H1 (cell line): ENCODE measurements at regions not wholly inside any gene's neighbourhood (a gene's known extent, or its start where the extent isn't known, plus 50 kb on each side); places are given as distances from the start of the nearest gene placed in this dataset.

ENCODE experiments used
- CTCF ChIA-PET: fragments of 300-600 bp; sonication (Branson Sonifier 250); formaldehyde crosslinking; loops from one replicate; lab custom pipeline; 2021; ENCODE audit not compliant: partially characterized antibody; lab: Charles Lee
- POLR2A ChIA-PET: fragments of 300-600 bp; sonication (Branson Sonifier 250); formaldehyde crosslinking; loops from one replicate; lab custom pipeline; 2021; ENCODE audit warnings: inconsistent platforms; ENCODE audit not compliant: partially characterized antibody; lab: Charles Lee
- DNase-seq, 2 experiments: peaks; one replicate each; pipeline versions ENCODE4 v3.0.0 to v3.0.0-alpha.2; 2010 to 2022; ENCODE audit warnings: low spot score in 2 of 2, low read depth in 1 of 2, mixed read lengths in 1 of 2
- FAIRE-seq: peaks from 2 replicates; lab custom pipeline; 2011; peaks lifted over from hg19 to GRCh38; lab: Jason Lieb, UNC
- H2AFZ ChIP-seq: 2 replicates; pipeline ENCODE4 v1.8.1; 2012; ENCODE audit warnings: low read length, inconsistent platforms
- H2AK5ac ChIP-seq: 2 replicates; pipeline ENCODE4 v1.6.1; 2013; ENCODE audit warnings: low read depth, low read length
- H2BK120ac ChIP-seq: replicated peaks from 2 replicates; pipeline ENCODE3; 2013; ENCODE audit warnings: low read depth, low read length, inconsistent platforms
- H2BK12ac ChIP-seq: 2 replicates; pipeline ENCODE4 v1.6.1; 2013; ENCODE audit warnings: low read depth, low read length
- H2BK15ac ChIP-seq: 2 replicates; pipeline ENCODE4 v1.6.1; 2013; ENCODE audit warnings: low read length
- H2BK20ac ChIP-seq: 2 replicates; pipeline ENCODE4 v1.6.1; 2013; ENCODE audit warnings: low read length
- H2BK5ac ChIP-seq: 2 replicates; pipeline ENCODE4 v1.6.1; 2013; ENCODE audit warnings: low read depth, low read length
- H3K14ac ChIP-seq: 2 replicates; pipeline ENCODE4 v1.6.1; 2013; ENCODE audit warnings: inconsistent platforms; ENCODE audit not compliant: insufficient read length
- H3K18ac ChIP-seq: 2 replicates; pipeline ENCODE4 v1.6.1; 2013; ENCODE audit warnings: low read length; ENCODE audit errors: extremely low read depth
- H3K23ac ChIP-seq: 2 replicates; pipeline ENCODE4 v1.6.1; 2013; ENCODE audit warnings: inconsistent platforms; ENCODE audit not compliant: insufficient read length
- H3K23me2 ChIP-seq: 2 replicates; pipeline ENCODE4 v1.6.1; 2013; ENCODE audit warnings: low read depth, low read length
- H3K27ac ChIP-seq: 2 replicates; pipeline ENCODE4 v1.6.1; 2011; ENCODE audit warnings: low read depth, low read length, inconsistent platforms
- H3K27me3 ChIP-seq, 4 experiments: replicated peaks in 1 of 4; 1 replicate in 1 of 4; 2 replicates in 3 of 4; pipeline versions ENCODE4 v1.6.1 to v1.8.1; 2011 to 2013; ENCODE audit warnings: low read length in 3 of 4, mild to moderate bottlenecking in 3 of 4, inconsistent platforms in 2 of 4, mixed read lengths in 2 of 4, moderate library complexity in 1 of 4; ENCODE audit not compliant: control insufficient read depth in 3 of 4, insufficient read depth in 3 of 4; ENCODE audit errors: extremely low read depth in 1 of 4
- H3K36me3 ChIP-seq, 4 experiments: 2 replicates each; pipeline versions ENCODE4 v1.6.1 to v1.8.1; 2011 to 2013; ENCODE audit warnings: mild to moderate bottlenecking in 4 of 4, low read length in 3 of 4, moderate library complexity in 2 of 4, control low read depth in 1 of 4, inconsistent platforms in 1 of 4; ENCODE audit not compliant: insufficient read depth in 4 of 4, control insufficient read depth in 2 of 4
- H3K4ac ChIP-seq: replicated peaks from 2 replicates; pipeline ENCODE3; 2013; ENCODE audit warnings: low read length, low read depth, mixed read lengths, inconsistent platforms; ENCODE audit not compliant: insufficient read length
- H3K4me1 ChIP-seq, 4 experiments: replicated peaks in 1 of 4; 1 replicate in 1 of 4; 2 replicates in 3 of 4; pipeline versions ENCODE4 v1.6.1 to v1.8.1; 2011 to 2013; ENCODE audit warnings: low read length in 3 of 4, inconsistent platforms in 2 of 4, mixed read lengths in 1 of 4; ENCODE audit not compliant: insufficient read depth in 4 of 4, control insufficient read depth in 3 of 4
- H3K4me2 ChIP-seq, 2 experiments: 2 replicates each; pipeline versions ENCODE4 v1.6.1 to v1.8.1; 2011 to 2013; ENCODE audit warnings: low read depth in 2 of 2, low read length in 2 of 2, control low read depth in 1 of 2, inconsistent platforms in 1 of 2, mild to moderate bottlenecking in 1 of 2; ENCODE audit not compliant: insufficient read depth in 1 of 2
- H3K4me3 ChIP-seq, 4 experiments: fragments of 200-600, 300-600 bp in 1 of 4; sonication (generic), shearing (Covaris generic), sonication (Bioruptor Twin) in 1 of 4; 2 replicates each; pipeline versions ENCODE4 v1.5.1 to v1.8.1; 2011 to 2016; ENCODE audit warnings: low read length in 4 of 4, low read depth in 3 of 4, control low read depth in 2 of 4, inconsistent platforms in 2 of 4, mild to moderate bottlenecking in 2 of 4, mixed read lengths in 1 of 4, moderate library complexity in 1 of 4; ENCODE audit not compliant: insufficient read depth in 2 of 4; ENCODE audit errors: extremely low read depth in 1 of 4
- H3K56ac ChIP-seq: replicated peaks from 2 replicates; pipeline ENCODE3; 2013; ENCODE audit warnings: low read depth, mild to moderate bottlenecking, mixed read lengths, low read length, inconsistent platforms; ENCODE audit not compliant: insufficient read length
- H3K79me1 ChIP-seq: 2 replicates; pipeline ENCODE4 v1.6.1; 2013; ENCODE audit warnings: low read depth, low read length, control low read depth
- H3K79me2 ChIP-seq, 2 experiments: 2 replicates each; pipeline versions ENCODE4 v1.6.1 to v1.8.1; 2012 to 2013; ENCODE audit warnings: low read length in 2 of 2, mild to moderate bottlenecking in 2 of 2, inconsistent platforms in 1 of 2; ENCODE audit not compliant: insufficient read depth in 2 of 2, control insufficient read depth in 1 of 2
- H3K9ac ChIP-seq, 4 experiments: replicated peaks in 1 of 4; 1 replicate in 1 of 4; 2 replicates in 3 of 4; pipeline versions ENCODE4 v1.6.1 to v1.8.1; 2011 to 2013; ENCODE audit warnings: low read depth in 3 of 4, low read length in 3 of 4, control low read depth in 2 of 4, mild to moderate bottlenecking in 2 of 4, moderate library complexity in 2 of 4, inconsistent platforms in 1 of 4; ENCODE audit errors: extremely low read depth in 1 of 4
- H3K9me3 ChIP-seq, 2 experiments: 2 replicates each; pipeline versions ENCODE4 v1.6.1 to v1.8.1; 2012 to 2013; ENCODE audit warnings: mild to moderate bottlenecking in 2 of 2, moderate library complexity in 2 of 2, control low read depth in 1 of 2, inconsistent platforms in 1 of 2, low read depth in 1 of 2, low read length in 1 of 2, mixed read lengths in 1 of 2; ENCODE audit not compliant: insufficient read depth in 2 of 2
- H4K20me1 ChIP-seq, 2 experiments: replicated peaks in 1 of 2; 2 replicates each; pipeline versions ENCODE3 to v1.8.1; 2011 to 2013; ENCODE audit warnings: inconsistent platforms in 2 of 2, low read length in 2 of 2, mild to moderate bottlenecking in 1 of 2; ENCODE audit not compliant: insufficient read depth in 2 of 2, control insufficient read depth in 1 of 2
- H4K5ac ChIP-seq: 2 replicates; pipeline ENCODE4 v1.6.1; 2013; ENCODE audit warnings: low read length, low read depth, mixed read lengths, inconsistent platforms; ENCODE audit not compliant: insufficient read length
- H4K8ac ChIP-seq: 2 replicates; pipeline ENCODE4 v1.8.0; 2013; ENCODE audit warnings: mild to moderate bottlenecking, moderate library complexity, low read length, inconsistent platforms; ENCODE audit not compliant: insufficient read depth; ENCODE audit errors: extremely low read depth
- H4K91ac ChIP-seq: replicated peaks from 2 replicates; pipeline ENCODE3; 2013; ENCODE audit warnings: low read length, mixed read lengths, inconsistent platforms; ENCODE audit not compliant: insufficient read length
- ATF2 ChIP-seq: IDR thresholded peaks from 2 replicates; pipeline ENCODE4 v1.6.1; 2012; ENCODE audit warnings: low read length, inconsistent platforms
- EGR1 ChIP-seq: IDR thresholded peaks from 2 replicates; pipeline ENCODE4 v1.6.1; 2011; ENCODE audit warnings: low read depth, low read length, borderline replicate concordance
- KDM1A ChIP-seq: fragments of 200-600, 300-600 bp; sonication (generic); IDR thresholded peaks from 2 replicates; pipeline ENCODE4 v1.7.1; 2016; ENCODE audit warnings: mild to moderate bottlenecking, low read length, borderline replicate concordance
- KDM4A ChIP-seq: IDR thresholded peaks from one replicate; pipeline ENCODE4 v1.7.1; 2012; ENCODE audit warnings: low read depth, mild to moderate bottlenecking, moderate library complexity, low read length, inconsistent platforms; ENCODE audit not compliant: severe bottlenecking
- MAX ChIP-seq: IDR thresholded peaks from 2 replicates; pipeline ENCODE4 v1.6.1; 2012; ENCODE audit warnings: inconsistent platforms
- NRF1 ChIP-seq: IDR thresholded peaks from 2 replicates; pipeline ENCODE4 v1.6.1; 2011; ENCODE audit warnings: mild to moderate bottlenecking, low read depth, low read length, improper control_type of control experiment
- POU5F1 ChIP-seq: IDR thresholded peaks from 2 replicates; pipeline ENCODE4 v1.6.1; 2011; ENCODE audit warnings: low read depth, mild to moderate bottlenecking, low read length, moderate library complexity
- SP2 ChIP-seq: IDR thresholded peaks from 2 replicates; pipeline ENCODE4 v1.6.1; 2012; ENCODE audit warnings: mild to moderate bottlenecking, low read length, inconsistent platforms
- SP4 ChIP-seq: IDR thresholded peaks from 2 replicates; pipeline ENCODE4 v1.6.1; 2012; ENCODE audit warnings: low read length, inconsistent platforms
- TAF1 ChIP-seq: IDR thresholded peaks from 2 replicates; pipeline ENCODE4 v1.6.1; 2011; ENCODE audit warnings: mild to moderate bottlenecking, low read depth, low read length
- TEAD4 ChIP-seq: IDR thresholded peaks from 2 replicates; pipeline ENCODE4 v1.6.1; 2012; ENCODE audit warnings: low read depth, low read length, inconsistent platforms, mixed read lengths
- WGBS, 2 experiments: shearing (Covaris generic) in 1 of 2; methylation state at CpG; one replicate each; pipeline versions ENCODE4 v1.1.6 to v1.1.7; 2013 to 2015; ENCODE audit warnings: low lambda C conversion rate in 2 of 2, mixed read lengths in 2 of 2, inconsistent platforms in 1 of 2, low coverage in 1 of 2, missing lambda C conversion rate in 1 of 2; ENCODE audit not compliant: insufficient replicate concordance in 2 of 2, insufficient coverage in 1 of 2, insufficient read length in 1 of 2; ENCODE audit errors: extremely low coverage in 1 of 2, missing lambda C conversion rate in 1 of 2; 5-methylcytosine and 5-hydroxymethylcytosine counted together
- TF ChIP-seq, protein P1 (sequence below): IDR thresholded peaks from 2 replicates; pipeline ENCODE4 v1.6.1; 2012; ENCODE audit warnings: inconsistent platforms

DNA sequence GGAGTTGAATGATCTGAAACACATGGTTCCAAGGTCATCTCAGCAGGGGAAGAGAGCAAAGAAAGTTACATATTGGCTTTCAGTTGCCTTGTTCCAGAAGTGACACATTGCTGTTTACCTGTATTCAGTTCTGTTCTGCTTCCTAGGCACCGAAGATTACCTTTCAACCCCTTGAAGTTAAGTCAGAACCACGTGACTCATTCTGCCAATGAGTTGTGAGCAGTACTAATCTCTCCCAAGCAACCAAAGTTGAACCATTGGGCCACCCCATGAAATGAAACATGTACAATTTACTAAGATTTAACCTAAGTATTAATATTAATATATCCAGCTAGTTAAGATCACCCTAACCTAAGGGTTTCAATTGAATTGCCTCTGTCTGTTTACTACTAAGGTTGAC is 439.2 kb upstream of the MAF start:
- Histone ChIP-seq H4K91ac (no peak overlapping the region), H2AK5ac (no peak overlapping the region), H3K36me3 (no peaks in the 10 kb centered on the region), H3K4me2 (no peak overlapping the region), H2BK12ac (no peak overlapping the region), H2AFZ (no peak overlapping the region), H3K18ac (no peak overlapping the region), H4K5ac (no peak overlapping the region), H4K8ac (no peak overlapping the region), H3K14ac (no peak overlapping the region), H3K4me1 (no peaks in the 10 kb centered on the region), H3K9ac (no peak overlapping the region), H3K27ac (no peak overlapping the region), H3K79me1 (no peaks in the 10 kb centered on the region), H3K4ac (no peak overlapping the region), H3K4me3 (no peak overlapping the region), H3K27me3 (no peaks in the 10 kb centered on the region), H2BK5ac (no peak overlapping the region), H3K23ac (no peak overlapping the region), H3K9me3 (no peaks in the 10 kb centered on the region), H2BK120ac (no peak overlapping the region), H3K56ac (no peak overlapping the region), H2BK15ac (no peak overlapping the region)
- ChIA-PET CTCF (no interaction called here), POLR2A (no interaction called here)
- FAIRE-seq: no peak
- no peak for DNase-seq
- 86% methylated on average over 2 of the region's 2 CpGs; no CpG with 5 or more reads in 1 of the 2 experiments for WGBS, 2 experiments
- no peak for TF ChIP-seq TEAD4
- no peak for TF ChIP-seq ATF2
- TF ChIP-seq POU5F1: no peak
- TF ChIP-seq NRF1: no peak
- TF ChIP-seq, protein P1, sequence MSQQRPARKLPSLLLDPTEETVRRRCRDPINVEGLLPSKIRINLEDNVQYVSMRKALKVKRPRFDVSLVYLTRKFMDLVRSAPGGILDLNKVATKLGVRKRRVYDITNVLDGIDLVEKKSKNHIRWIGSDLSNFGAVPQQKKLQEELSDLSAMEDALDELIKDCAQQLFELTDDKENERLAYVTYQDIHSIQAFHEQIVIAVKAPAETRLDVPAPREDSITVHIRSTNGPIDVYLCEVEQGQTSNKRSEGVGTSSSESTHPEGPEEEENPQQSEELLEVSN: no peak
- no peak for TF ChIP-seq KDM4A
- no peak for TF ChIP-seq SP2
- no peak for TF ChIP-seq EGR1
- TF ChIP-seq MAX: no peak
- no peak for TF ChIP-seq KDM1A
- no peak for TF ChIP-seq SP4
- no peak for TF ChIP-seq TAF1
- TF ChIP-seq, all 59 proteins: peak for 0
- H2BK20ac ChIP-seq: no peak overlapping the region
- no peaks in the 10 kb centered on the region; the same call in 1 of the 2 replicates for H3K23me2 ChIP-seq
- H4K20me1 ChIP-seq: no peaks in the 10 kb centered on the region
- no peaks in the 10 kb centered on the region for H3K79me2 ChIP-seq
